ENCODE measurements at regions not wholly inside any gene's neighbourhood (a gene's known extent, or its start where the extent isn't known, plus 50 kb on each side); places are given as distances from the start of the nearest gene placed in this dataset.

DNA sequence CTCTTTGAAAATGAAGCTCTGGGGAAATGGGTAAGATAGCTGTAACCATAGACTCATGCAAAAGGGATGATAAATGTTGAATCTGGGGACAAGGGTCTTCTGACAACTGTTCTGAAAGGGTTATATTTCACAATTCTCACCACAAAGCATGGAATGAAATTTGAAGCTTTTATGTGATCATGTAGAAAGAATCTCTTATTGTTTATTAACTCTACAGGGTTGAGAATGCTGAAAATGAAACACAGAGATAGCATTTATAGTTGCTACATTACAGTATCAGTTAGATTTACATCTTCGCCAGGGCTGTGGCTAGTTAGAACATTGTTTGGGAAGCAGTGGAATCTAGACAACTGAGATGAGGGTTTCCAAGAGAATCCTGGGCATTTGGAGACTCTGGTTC, 97.4 kb upstream of the LHCGR start:
- no peak for TF ChIP-seq CTCF (IDR thresholded peaks at IDR 0.05; ENCODE audit: low read depth, low read length)
- no peak for TF ChIP-seq MYC (IDR thresholded peaks at IDR 0.05; ENCODE audit: low read depth, low read length)
- TF ChIP-seq POLR2A (IDR thresholded peaks at IDR 0.05; ENCODE audit: extremely low read depth, insufficient read length), result no peak

Measured in NB4 (cell line).